ENCODE measurements at regions not wholly inside any gene's neighbourhood (a gene's known extent, or its start where the extent isn't known, plus 50 kb on each side); places are given as distances from the start of the nearest gene placed in this dataset.

DNA sequence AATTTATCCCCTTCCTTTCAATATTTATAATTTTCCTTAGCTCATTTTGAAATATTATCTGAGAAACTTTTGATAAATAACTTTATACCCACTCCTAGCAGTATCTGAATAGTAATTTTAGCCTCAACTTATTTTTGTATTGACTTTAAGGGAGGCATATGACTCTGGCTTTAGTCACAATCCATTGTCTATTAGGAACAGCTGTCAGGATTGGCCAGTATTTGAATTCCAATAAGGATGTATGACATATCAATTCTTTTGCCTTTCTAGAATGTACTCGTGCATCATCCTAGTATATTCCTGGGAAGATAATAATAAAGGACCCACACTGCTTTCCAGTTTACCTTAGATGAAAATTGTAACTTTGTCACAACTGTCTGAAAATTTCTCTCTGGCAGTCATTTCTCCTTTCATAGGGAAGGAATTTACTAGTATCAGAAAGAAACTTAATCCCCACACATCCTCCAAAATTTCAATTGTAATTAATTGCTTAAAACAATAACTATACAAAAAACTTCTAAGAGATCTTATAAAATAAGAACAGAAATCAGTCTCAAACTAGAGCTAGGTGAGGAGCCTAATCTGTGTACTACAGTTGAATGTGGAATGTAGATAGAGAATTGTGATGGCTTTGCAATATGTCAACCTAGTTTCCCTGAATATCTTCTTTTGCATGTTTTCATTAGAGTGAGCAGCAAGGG is 121.0 kb upstream of the EPHA5 start:
- Histone ChIP-seq H3K36me3 (replicated peaks in 1 of 2; ENCODE audit: control insufficient read depth in 1 of 2, insufficient read depth in 2 of 2, low read length in 2 of 2) (no peaks in the 10 kb centered on the region), H3K79me2 (ENCODE audit: insufficient read depth, low read length) (no peaks in the 10 kb centered on the region), H3K4me2 (ENCODE audit: low read depth, low read length) (peak overlapping the region; percentile 9; the same call in 1 of the 2 replicates), H3K9ac (ENCODE audit: insufficient read depth, low read depth, low read length) (no peak overlapping the region), H2AFZ (ENCODE audit: low read length) (no peak overlapping the region), H3K9me3 (ENCODE audit: low read length) (no peaks in the 10 kb centered on the region), H3K27me3 (ENCODE audit: control insufficient read depth in 1 of 2, insufficient read depth in 2 of 2, low read length in 2 of 2) (no peaks in the 10 kb centered on the region), H4K20me1 (ENCODE audit: insufficient read depth, low read length) (no peaks in the 10 kb centered on the region), H3K4me1 (ENCODE audit: insufficient read depth, low read length) (no peaks in the 10 kb centered on the region), H3K4me3 (replicated peaks in 1 of 3; ENCODE audit: insufficient read depth in 1 of 3, low read depth in 2 of 3, low read length in 3 of 3) (no peak overlapping the region), H3K27ac (ENCODE audit: extremely low read length, insufficient read depth, low read length) (no peak overlapping the region)
- ATAC-seq: no peak
- in situ Hi-C loops (cut with HindIII; ENCODE audit: extremely low pct_ligation_motif_present, low pct_unique_long_range_greater_than_20kb) (no loop called here), intact Hi-C loops (cut with micrococcal nuclease; ENCODE audit: unreplicated experiment) (no loop called here)
- POLR2A ChIA-PET: no interaction called here
- no peak for FAIRE-seq
- DNase-seq (ENCODE audit: low spot score): no peak
- no peak for TF ChIP-seq HINFP (CRISPR knock-in tag; IDR thresholded peaks at IDR 0.05; ENCODE audit: low read depth)
- TF ChIP-seq ZMAT5 (CRISPR knock-in tag; IDR thresholded peaks at IDR 0.05; ENCODE audit: borderline replicate concordance, low read depth): no peak
- no peak for TF ChIP-seq ZNF430 (CRISPR knock-in tag; IDR thresholded peaks at IDR 0.05)
- no peak for TF ChIP-seq MBNL3 (CRISPR knock-in tag; conservative IDR thresholded peaks at IDR 0.05)
- no peak for TF ChIP-seq CAMTA2 (CRISPR knock-in tag; IDR thresholded peaks at IDR 0.05; ENCODE audit: borderline replicate concordance)
- TF ChIP-seq, protein P1, sequence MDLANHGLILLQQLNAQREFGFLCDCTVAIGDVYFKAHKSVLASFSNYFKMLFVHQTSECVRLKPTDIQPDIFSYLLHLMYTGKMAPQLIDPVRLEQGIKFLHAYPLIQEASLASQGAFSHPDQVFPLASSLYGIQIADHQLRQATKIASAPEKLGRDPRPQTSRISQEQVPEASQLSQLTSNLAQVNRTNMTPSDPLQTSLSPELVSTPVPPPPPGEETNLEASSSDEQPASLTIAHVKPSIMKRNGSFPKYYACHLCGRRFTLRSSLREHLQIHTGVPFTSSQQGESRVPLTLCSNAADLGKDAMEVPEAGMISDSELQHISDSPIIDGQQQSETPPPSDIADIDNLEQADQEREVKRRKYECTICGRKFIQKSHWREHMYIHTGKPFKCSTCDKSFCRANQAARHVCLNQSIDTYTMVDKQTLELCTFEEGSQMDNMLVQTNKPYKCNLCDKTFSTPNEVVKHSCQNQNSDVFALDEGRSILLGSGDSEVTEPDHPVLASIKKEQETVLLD (CRISPR knock-in tag; IDR thresholded peaks at IDR 0.05; ENCODE audit: low read depth): no peak
- no peak for TF ChIP-seq ZFP90 (CRISPR knock-in tag; IDR thresholded peaks at IDR 0.05; ENCODE audit: borderline replicate concordance)
- BruUV-seq (replicated peaks): no TSS peak
- WGBS (ENCODE audit: low lambda C conversion rate): 0% methylated on average over 1 of the region's 1 CpG
- CTCF ChIA-PET (ENCODE audit: low intra/inter-chr PET ratio, low total read pairs): no interaction called here

Measured in HepG2 (cell line).